ENCODE measurements at regions not wholly inside any gene's neighbourhood (a gene's known extent, or its start where the extent isn't known, plus 50 kb on each side); places are given as distances from the start of the nearest gene placed in this dataset.

DNA sequence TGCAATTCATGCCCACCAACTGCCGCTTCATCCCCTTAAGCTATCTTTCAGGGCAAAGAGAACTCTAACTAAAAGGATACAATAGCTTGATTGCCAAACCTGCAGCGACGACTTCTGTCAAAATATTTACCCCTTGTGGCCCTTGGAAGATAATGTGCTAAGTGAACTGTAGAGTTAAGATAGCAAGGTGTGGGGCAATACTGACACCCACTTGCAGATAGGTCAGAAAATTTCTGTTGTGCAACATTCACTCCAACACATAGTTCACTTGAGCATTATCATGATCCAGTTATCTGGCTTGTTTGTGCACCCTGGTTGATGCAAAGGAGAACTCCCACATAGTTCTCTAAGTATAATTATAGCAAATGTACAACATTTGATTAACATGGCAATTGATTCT, 55.6 kb downstream of the RHOXF2B start:
- H3K4me3 ChIP-seq (ENCODE audit: low read depth, low read length): no peak overlapping the region
- TF ChIP-seq, protein P1, sequence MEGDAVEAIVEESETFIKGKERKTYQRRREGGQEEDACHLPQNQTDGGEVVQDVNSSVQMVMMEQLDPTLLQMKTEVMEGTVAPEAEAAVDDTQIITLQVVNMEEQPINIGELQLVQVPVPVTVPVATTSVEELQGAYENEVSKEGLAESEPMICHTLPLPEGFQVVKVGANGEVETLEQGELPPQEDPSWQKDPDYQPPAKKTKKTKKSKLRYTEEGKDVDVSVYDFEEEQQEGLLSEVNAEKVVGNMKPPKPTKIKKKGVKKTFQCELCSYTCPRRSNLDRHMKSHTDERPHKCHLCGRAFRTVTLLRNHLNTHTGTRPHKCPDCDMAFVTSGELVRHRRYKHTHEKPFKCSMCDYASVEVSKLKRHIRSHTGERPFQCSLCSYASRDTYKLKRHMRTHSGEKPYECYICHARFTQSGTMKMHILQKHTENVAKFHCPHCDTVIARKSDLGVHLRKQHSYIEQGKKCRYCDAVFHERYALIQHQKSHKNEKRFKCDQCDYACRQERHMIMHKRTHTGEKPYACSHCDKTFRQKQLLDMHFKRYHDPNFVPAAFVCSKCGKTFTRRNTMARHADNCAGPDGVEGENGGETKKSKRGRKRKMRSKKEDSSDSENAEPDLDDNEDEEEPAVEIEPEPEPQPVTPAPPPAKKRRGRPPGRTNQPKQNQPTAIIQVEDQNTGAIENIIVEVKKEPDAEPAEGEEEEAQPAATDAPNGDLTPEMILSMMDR (IDR thresholded peaks at IDR 0.05; ENCODE audit: insufficient read depth, low read depth, low read length, missing control alignments): no peak
- DNase-seq (ENCODE audit: low read depth): no peak

DNA sequence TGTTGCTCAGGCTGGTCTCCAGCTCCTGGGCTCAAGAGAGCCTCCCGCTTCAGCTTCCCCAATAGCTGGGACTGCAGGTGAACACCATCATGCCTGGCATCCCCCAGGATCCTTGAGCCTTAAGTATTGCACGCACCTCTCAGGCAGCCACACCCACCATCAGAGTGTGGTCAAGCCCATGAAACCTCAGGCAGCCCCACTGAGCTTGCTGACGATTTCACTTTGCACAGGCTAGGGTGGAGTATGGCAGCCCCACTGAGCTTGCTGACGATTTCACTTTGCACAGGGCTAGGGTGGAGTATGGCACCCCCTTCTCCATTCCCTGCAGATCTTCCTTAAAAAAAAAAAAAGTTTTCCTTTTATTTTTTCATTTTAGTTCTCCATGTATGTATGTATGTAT, 57.2 kb downstream of the RHOXF2B start:
- DNase-seq (ENCODE audit: low read depth): no peak
- no peak overlapping the region for H3K4me3 ChIP-seq (ENCODE audit: low read depth, low read length)
- TF ChIP-seq, protein P1 (IDR thresholded peaks at IDR 0.05; ENCODE audit: insufficient read depth, low read depth, low read length, missing control alignments): no peak

DNA sequence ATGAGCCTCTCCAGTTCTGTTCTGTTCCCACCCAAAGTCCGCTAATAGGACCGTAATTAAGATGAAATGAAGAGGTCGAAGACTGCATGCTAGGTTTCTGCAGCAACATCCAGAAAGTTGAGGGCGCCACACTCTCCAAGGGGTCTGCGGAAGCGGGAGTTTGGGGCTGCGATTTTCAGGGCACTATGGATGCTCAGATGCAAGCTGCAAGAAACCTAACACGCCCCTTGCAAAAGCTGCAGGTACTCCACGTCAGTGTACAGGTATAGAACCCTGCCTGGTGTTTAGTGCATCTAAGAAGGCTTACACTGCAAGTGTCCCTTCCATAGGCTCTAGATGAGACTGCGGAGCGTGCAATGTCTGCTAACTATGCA, 61.4 kb downstream of the RHOXF2B start:
- TF ChIP-seq, protein P1 (IDR thresholded peaks at IDR 0.05; ENCODE audit: insufficient read depth, low read depth, low read length, missing control alignments): no peak
- no peak overlapping the region for H3K4me3 ChIP-seq (ENCODE audit: low read depth, low read length)

DNA sequence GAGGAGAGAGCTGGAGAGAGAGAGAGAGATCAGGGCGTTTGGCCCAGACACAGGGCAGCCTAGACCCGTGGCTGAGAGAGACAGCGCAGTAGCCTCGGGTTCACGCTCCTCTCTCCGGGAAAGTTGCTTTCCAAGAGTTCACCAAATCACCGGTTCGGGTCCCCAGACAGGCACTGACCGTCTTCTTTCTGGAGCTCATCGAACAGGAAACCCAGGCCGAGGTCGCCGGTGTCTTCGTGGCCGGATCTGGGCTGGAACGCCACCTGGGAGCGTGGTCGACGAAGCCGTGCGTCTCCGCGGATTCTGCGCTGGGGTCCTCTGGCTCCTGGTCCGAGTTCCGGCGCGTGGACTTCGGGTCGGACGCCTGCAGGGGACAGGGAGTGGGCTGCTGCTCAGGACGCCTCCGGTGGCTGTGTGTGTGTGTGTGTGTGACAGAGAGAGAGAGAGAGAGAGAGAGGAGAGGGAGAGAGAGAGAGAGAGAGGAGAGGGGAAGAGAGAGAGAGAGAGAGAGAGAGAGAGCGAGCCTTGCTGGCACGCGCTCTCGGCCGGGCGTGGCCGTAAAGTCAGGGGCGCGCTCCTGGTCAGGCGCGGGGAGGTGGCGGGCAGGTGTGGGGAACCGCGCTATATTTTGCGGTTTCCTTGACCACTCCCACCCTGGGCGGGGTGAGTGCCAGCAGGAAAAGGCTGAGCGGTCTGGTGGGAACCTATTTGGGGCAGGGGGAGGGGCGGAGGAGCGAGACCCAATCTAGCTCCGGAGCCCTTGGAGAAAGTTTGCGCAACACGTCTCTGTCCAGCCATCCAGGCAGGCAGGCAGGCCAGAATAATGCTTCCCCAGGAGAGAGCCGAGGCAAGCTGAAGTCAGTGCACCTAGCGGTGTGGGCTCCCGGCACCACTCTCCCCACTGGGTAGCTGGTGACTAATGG, 62.1 kb downstream of the RHOXF2B start:
- H3K4me3 ChIP-seq (ENCODE audit: low read depth, low read length): peak overlapping the region; percentile 19
- TF ChIP-seq, protein P1 (IDR thresholded peaks at IDR 0.05; ENCODE audit: insufficient read depth, low read depth, low read length, missing control alignments): no peak
- no peak for DNase-seq (ENCODE audit: low read depth)

More for the DNA sequence above, 61.4 kb downstream of the RHOXF2B start:
- no peak for DNase-seq (ENCODE audit: low read depth)

DNA sequence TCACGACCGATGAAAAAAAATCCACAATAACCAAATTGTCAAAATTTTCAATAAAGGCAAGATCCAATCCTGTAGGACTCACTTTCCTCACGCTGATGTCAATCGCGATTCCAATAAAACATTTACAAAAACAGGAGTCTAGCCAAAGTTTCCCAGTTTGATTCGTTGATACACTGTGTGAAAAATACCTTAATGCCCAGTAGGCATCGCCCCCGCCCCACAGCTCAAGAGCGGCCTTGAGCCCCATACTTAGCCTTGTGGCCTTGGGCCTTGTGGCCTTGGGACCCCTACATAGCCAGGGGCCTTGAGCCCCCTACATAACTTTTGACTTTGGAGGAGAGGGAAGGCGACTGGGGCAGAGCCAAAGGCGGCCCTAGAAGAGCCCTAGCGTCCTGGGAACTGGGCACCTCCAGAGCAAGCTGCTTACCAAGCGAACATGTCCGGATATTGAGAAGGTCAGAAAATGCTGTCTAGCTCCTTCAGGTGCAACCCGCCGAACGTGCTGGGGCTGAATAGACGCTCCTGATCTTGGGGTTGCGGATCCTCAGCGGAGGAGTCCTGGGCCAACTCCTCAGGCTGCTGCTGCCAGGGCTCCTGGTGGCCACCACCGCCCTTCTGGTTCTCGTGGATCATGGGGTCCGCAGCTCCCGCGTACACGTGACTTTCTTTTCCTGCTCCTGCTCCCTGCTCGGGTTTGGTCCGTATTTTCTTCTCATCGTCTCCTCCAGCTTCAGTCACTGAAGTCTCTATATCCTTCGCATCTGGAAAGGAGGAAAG, 62.9 kb downstream of the RHOXF2B start:
- DNase-seq (ENCODE audit: low read depth): no peak
- TF ChIP-seq, protein P1 (IDR thresholded peaks at IDR 0.05; ENCODE audit: insufficient read depth, low read depth, low read length, missing control alignments): no peak
- no peak overlapping the region for H3K4me3 ChIP-seq (ENCODE audit: low read depth, low read length)

DNA sequence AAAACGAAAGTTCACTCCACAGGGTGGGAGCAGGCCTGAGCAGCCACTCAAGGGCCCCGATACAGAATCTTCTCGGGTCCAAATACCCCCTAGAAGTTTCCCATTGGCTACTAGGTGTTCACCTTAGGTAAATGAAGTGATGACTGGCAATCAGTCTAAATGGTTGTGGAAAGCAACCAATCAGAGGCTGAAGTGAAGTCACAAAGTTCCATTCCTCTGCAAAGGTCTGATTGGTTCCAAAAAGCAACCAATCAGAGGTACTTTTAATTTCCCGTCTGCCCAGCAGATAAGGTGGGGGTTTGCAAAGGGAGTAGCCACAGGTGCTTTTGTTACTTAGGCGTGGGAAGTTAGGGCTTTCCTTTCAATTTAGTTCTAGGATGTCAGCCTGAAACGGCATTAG, 58.2 kb upstream of the NKAP start:
- DNase-seq (ENCODE audit: low read depth): no peak
- no peak overlapping the region for H3K4me3 ChIP-seq (ENCODE audit: low read depth, low read length)
- TF ChIP-seq, protein P1 (IDR thresholded peaks at IDR 0.05; ENCODE audit: insufficient read depth, low read depth, low read length, missing control alignments): no peak

Measured in GM12865 (cell line).